Right lobe of liver (tissue), 4 donors: ENCODE measurements at regions not wholly inside any gene's neighbourhood (a gene's known extent, or its start where the extent isn't known, plus 50 kb on each side); places are given as distances from the start of the nearest gene placed in this dataset.

Experiments used
- CTCF ChIP-seq, 4 donors: fragments of 200-600 bp in 3 of 4; fragments of 450-650 bp in 1 of 4; IDR thresholded peaks; one replicate each; pipeline versions ENCODE4 v1.5.1 to v1.8.0; 2016 to 2022; ENCODE audit warnings: antibody characterized with exemption in 4 of 4, mild to moderate bottlenecking in 2 of 4
- POLR2A ChIP-seq: fragments of 450-650 bp; IDR thresholded peaks from one replicate; pipeline ENCODE4 v1.6.1; 2017; ENCODE audit warnings: antibody characterized with exemption, mild to moderate bottlenecking
- donor health status: DM: no; HTN: no; CAD: no.
- donor health status: DM: no; HTN: no; CAD: no.
- donor health status: DM: no; HTN: yes; CAD: no.

DNA sequence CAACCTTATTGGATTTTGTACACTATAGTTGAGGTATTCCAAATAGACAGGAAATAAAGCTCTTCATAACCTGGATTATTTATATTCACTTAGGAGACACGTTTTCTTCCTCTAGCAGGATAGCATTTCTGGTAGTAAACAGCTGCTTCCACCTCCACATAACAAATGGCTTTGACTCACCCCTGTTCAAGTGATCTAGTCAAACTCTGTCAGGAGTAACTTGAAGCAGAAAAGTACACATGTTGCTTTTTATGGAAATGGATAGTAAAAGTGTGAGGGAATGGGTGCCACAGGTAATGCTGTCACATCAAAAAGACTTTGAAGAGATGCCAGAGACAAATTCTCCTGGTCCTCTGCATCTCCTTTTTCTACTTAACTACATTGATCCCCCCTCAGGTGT is 258.7 kb upstream of the SLC7A11 start:
- TF ChIP-seq CTCF (IDR thresholded peaks at IDR 0.05) (no peak), POLR2A (no peak)
